Endothelial cell of umbilical vein (primary cell): ENCODE measurements at regions not wholly inside any gene's neighbourhood (a gene's known extent, or its start where the extent isn't known, plus 50 kb on each side); places are given as distances from the start of the nearest gene placed in this dataset.

Source experiments
- BruUV-seq: library from RNA; stranded (reverse); fragments of 400-500 nt; replicated peaks from 2 replicates; lab custom pipeline; 2021; lab: Mats Ljungman, UMichigan
- CTCF ChIA-PET: fragments of 300-600, 350-600 bp; sonication (Branson Sonifier 250); formaldehyde crosslinking; loops from one replicate; lab custom pipeline; 2021; ENCODE audit warnings: antibody characterized with exemption, inconsistent platforms; lab: Charles Lee
- POLR2A ChIA-PET: fragments of 300-600, 350-600 bp; sonication (Branson Sonifier 250); formaldehyde crosslinking; loops from one replicate; lab custom pipeline; 2021; ENCODE audit warnings: antibody characterized with exemption, inconsistent platforms; lab: Charles Lee
- DNase-seq: peaks from one replicate; pipeline ENCODE4 v3.0.0-alpha.2; 2011; ENCODE audit warnings: low read depth, low spot score
- FAIRE-seq: peaks from 2 replicates; lab custom pipeline; 2011; peaks lifted over from hg19 to GRCh38; lab: Jason Lieb, UNC
- H2AFZ ChIP-seq: 2 replicates; pipeline ENCODE4 v1.6.0; 2012; ENCODE audit warnings: low read depth, low read length, control low read depth, inconsistent platforms
- H3K27ac ChIP-seq: 2 replicates; pipeline ENCODE4 v1.5.1; 2011; ENCODE audit warnings: low read depth, mild to moderate bottlenecking, control low read depth, low read length, moderate library complexity; ENCODE audit not compliant: insufficient read depth
- H3K27me3 ChIP-seq, 2 experiments: 2 replicates each; pipeline versions ENCODE4 v1.6.0 to v1.6.1; 2011; ENCODE audit warnings: low read length in 2 of 2, mixed read lengths in 1 of 2; ENCODE audit not compliant: control insufficient read depth in 2 of 2, insufficient read depth in 2 of 2
- H3K36me3 ChIP-seq, 2 experiments: 2 replicates in 1 of 2; 3 replicates in 1 of 2; pipeline ENCODE4 v1.5.1; 2011; ENCODE audit warnings: low read length in 2 of 2, mild to moderate bottlenecking in 1 of 2, moderate library complexity in 1 of 2; ENCODE audit not compliant: control insufficient read depth in 2 of 2, insufficient read depth in 2 of 2; ENCODE audit errors: extremely low read depth in 1 of 2
- H3K4me1 ChIP-seq: 3 replicates; pipeline ENCODE4 v1.5.1; 2011; ENCODE audit warnings: mild to moderate bottlenecking, low read length; ENCODE audit not compliant: control insufficient read depth, insufficient read depth; ENCODE audit errors: extremely low read depth
- H3K4me2 ChIP-seq: 2 replicates; pipeline ENCODE4 v1.6.1; 2011; ENCODE audit warnings: low read length, control low read depth, mixed read lengths; ENCODE audit not compliant: insufficient read depth
- H3K4me3 ChIP-seq, 3 experiments: fragments of 200-600 bp in 1 of 3; sonication (generic), shearing (Covaris generic) in 1 of 3; replicated peaks in 1 of 3; 2 replicates each; pipeline ENCODE4 v1.5.1; 2011 to 2016; ENCODE audit warnings: control low read depth in 3 of 3, low read length in 3 of 3, mild to moderate bottlenecking in 2 of 3, inconsistent platforms in 1 of 3, low read depth in 1 of 3, moderate library complexity in 1 of 3; ENCODE audit not compliant: insufficient read depth in 1 of 3
- H3K79me2 ChIP-seq: 2 replicates; pipeline ENCODE4 v1.6.0; 2012; ENCODE audit warnings: low read length, inconsistent platforms; ENCODE audit not compliant: control insufficient read depth, insufficient read depth
- H3K9ac ChIP-seq: replicated peaks from 2 replicates; pipeline ENCODE3; 2011; ENCODE audit warnings: low read length, control low read depth; ENCODE audit not compliant: insufficient read depth; ENCODE audit errors: extremely low read depth
- H3K9me1 ChIP-seq: replicated peaks from 3 replicates; pipeline ENCODE4 v1.6.0; 2011; ENCODE audit warnings: mild to moderate bottlenecking, low read length; ENCODE audit not compliant: control insufficient read depth, insufficient read depth; ENCODE audit errors: extremely low read depth
- H3K9me3 ChIP-seq: replicated peaks from 2 replicates; pipeline ENCODE4 v1.5.1; 2012; ENCODE audit warnings: low read length, inconsistent platforms; ENCODE audit not compliant: control insufficient read depth, insufficient read depth
- H4K20me1 ChIP-seq: replicated peaks from 2 replicates; pipeline ENCODE3; 2011; ENCODE audit warnings: mild to moderate bottlenecking, low read length; ENCODE audit not compliant: control insufficient read depth, insufficient read depth; ENCODE audit errors: extremely low read depth
- CTCF ChIP-seq, 2 donors: IDR thresholded peaks; 1 replicate in 1 of 2; 2 replicates in 1 of 2; pipeline ENCODE4 v1.5.1; 2011; ENCODE audit warnings: low read length in 2 of 2, mild to moderate bottlenecking in 2 of 2, moderate library complexity in 2 of 2, control low read depth in 1 of 2, inconsistent platforms in 1 of 2, low read depth in 1 of 2; ENCODE audit not compliant: insufficient read depth in 1 of 2; ENCODE audit errors: extremely low read depth in 1 of 2
- EZH2 ChIP-seq: IDR thresholded peaks from 2 replicates; pipeline ENCODE4 v1.6.1; 2012; ENCODE audit warnings: borderline replicate concordance, low read depth, mild to moderate bottlenecking, moderate library complexity, low read length, inconsistent platforms; ENCODE audit not compliant: severe bottlenecking
- GATA2 ChIP-seq: IDR thresholded peaks from 2 replicates; pipeline ENCODE4 v1.7.0; 2011; ENCODE audit warnings: low read depth, mild to moderate bottlenecking, moderate library complexity, mixed read lengths, low read length; ENCODE audit not compliant: insufficient read length, insufficient read depth
- MAX ChIP-seq: IDR thresholded peaks from 2 replicates; pipeline ENCODE4 v1.6.1; 2011; ENCODE audit not compliant: insufficient read depth, insufficient read length
- MYC ChIP-seq: IDR thresholded peaks from one replicate; pipeline ENCODE4 v1.6.1; 2011; ENCODE audit warnings: mild to moderate bottlenecking, low read depth, low read length
- POLR2A ChIP-seq: IDR thresholded peaks from 2 replicates; pipeline ENCODE4 v1.6.1; 2012; ENCODE audit warnings: low read depth, mild to moderate bottlenecking, control low read depth, low read length
- POLR2AphosphoS5 ChIP-seq: IDR thresholded peaks from 2 replicates; pipeline ENCODE4 v1.6.1; 2012; ENCODE audit warnings: low read depth, mild to moderate bottlenecking, control low read depth, low read length, moderate library complexity; ENCODE audit not compliant: insufficient read depth
- dilution Hi-C: fragments of 300-500 bp; cut with MboI; formaldehyde crosslinking; loops from one replicate; pipeline ENCODE4 v1.15.0; 2019; ENCODE audit warnings: low sequenced_read_pairs; ENCODE audit not compliant: extremely low pct_ligation_motif_present
- intact Hi-C: fragments of 100-400 bp; cut with micrococcal nuclease; formaldehyde crosslinking; loops from one replicate; pipeline ENCODE4 v1.10.0; 2022

GRCh38 chr11:115950660-115951059 lies 446.4 kb upstream of the CADM1 start:
- POLR2A ChIA-PET, result no interaction called here
- Histone ChIP-seq H3K27me3 (no peaks in the 10 kb centered on the region), H3K79me2 (no peaks in the 10 kb centered on the region), H4K20me1 (no peaks in the 10 kb centered on the region), H3K36me3 (no peaks in the 10 kb centered on the region), H3K4me2 (no peak overlapping the region), H3K9me3 (peaks cover 9% of the 10 kb centered on the region), H2AFZ (no peak overlapping the region), H3K9ac (no peak overlapping the region), H3K4me1 (no peaks in the 10 kb centered on the region), H3K9me1 (no peaks in the 10 kb centered on the region), H3K27ac (no peak overlapping the region), H3K4me3 (no peak overlapping the region)
- no peak for TF ChIP-seq POLR2A
- no peak for TF ChIP-seq GATA2
- no peak for TF ChIP-seq POLR2AphosphoS5
- TF ChIP-seq CTCF (IDR thresholded peaks at IDR 0.05; ENCODE audit: extremely low read depth in 1 of 2, insufficient read depth in 1 of 2, low read depth in 1 of 2, low read length in 2 of 2), result no peak
- no peak for TF ChIP-seq EZH2
- TF ChIP-seq MYC, result no peak
- no peak for TF ChIP-seq MAX
- BruUV-seq, result no TSS peak
- DNase-seq (no peak), FAIRE-seq (no peak)
- CTCF ChIA-PET, result no interaction called here
- dilution Hi-C loops, result no loop called here
- intact Hi-C loops, result no loop called here
